ENCODE measurements at regions not wholly inside any gene's neighbourhood (a gene's known extent, or its start where the extent isn't known, plus 50 kb on each side); places are given as distances from the start of the nearest gene placed in this dataset.

- DNase-seq (no peak), ATAC-seq (no peak)
- CTCF ChIA-PET = no interaction called here
- TF ChIP-seq CTCF (IDR thresholded peaks at IDR 0.05) = no peak
- no peak overlapping the region for H3K27ac Mint-ChIP-seq
- no peaks in the 10 kb centered on the region for H3K36me3 Mint-ChIP-seq (ENCODE audit: low read depth)
- no peaks in the 10 kb centered on the region for H3K4me1 Mint-ChIP-seq (ENCODE audit: low read depth)
- H3K27me3 Mint-ChIP-seq = no peaks in the 10 kb centered on the region
- H3K9me3 Mint-ChIP-seq = no peaks in the 10 kb centered on the region
- intact Hi-C loops (cut with micrococcal nuclease) = no loop called here
- H3K4me3 Mint-ChIP-seq = no peak overlapping the region
- POLR2A ChIA-PET = interaction anchor here (0.9 kb wide), 1 partner anchor 80 kb away, joined by 3 read pairs; no protein-coding TSS in a partner anchor
Measured at GRCh38 chr18:27606741-27607140, 421.6 kb upstream of the CHST9 start.

GRCh38 chr18:27605107-27605834, 420.2 kb upstream of the CHST9 start:
- no peaks in the 10 kb centered on the region for H3K4me1 Mint-ChIP-seq (ENCODE audit: low read depth)
- H3K27me3 Mint-ChIP-seq = no peaks in the 10 kb centered on the region
- H3K4me3 Mint-ChIP-seq = no peak overlapping the region
- ChIA-PET CTCF (interaction anchor here (0.8 to 1.5 kb wide), 6 partner anchors 10 to 584 kb away, joined by 3 to 5 read pairs (median 3); no protein-coding TSS in a partner anchor), POLR2A (interaction anchor here (0.6 kb wide), 1 partner anchor 9 kb away, joined by 3 read pairs; no protein-coding TSS in a partner anchor)
- TF ChIP-seq CTCF (IDR thresholded peaks at IDR 0.05) = peak; percentile 61
- no peaks in the 10 kb centered on the region for H3K36me3 Mint-ChIP-seq (ENCODE audit: low read depth)
- peak; percentile 38 for DNase-seq
- no peaks in the 10 kb centered on the region for H3K9me3 Mint-ChIP-seq
- intact Hi-C loops (cut with micrococcal nuclease) = no loop called here
- no peak overlapping the region for H3K27ac Mint-ChIP-seq
- peak; percentile 47 for ATAC-seq

- no peaks in the 10 kb centered on the region for H3K4me1 Mint-ChIP-seq (ENCODE audit: low read depth)
- H3K27me3 Mint-ChIP-seq = no peaks in the 10 kb centered on the region
- TF ChIP-seq CTCF (IDR thresholded peaks at IDR 0.05) = no peak
- ChIA-PET CTCF (interaction anchor here (0.8 to 1.5 kb wide), 5 partner anchors 11 to 585 kb away, joined by 3 to 5 read pairs (median 3); no protein-coding TSS in a partner anchor), POLR2A (interaction anchor here (0.6 kb wide), 1 partner anchor 8 kb away, joined by 3 read pairs; no protein-coding TSS in a partner anchor)
- no peak for DNase-seq
- H3K9me3 Mint-ChIP-seq = no peaks in the 10 kb centered on the region
- no peak overlapping the region for H3K4me3 Mint-ChIP-seq
- no peak for ATAC-seq
- intact Hi-C loops (cut with micrococcal nuclease) = no loop called here
- H3K36me3 Mint-ChIP-seq (ENCODE audit: low read depth) = no peaks in the 10 kb centered on the region
- no peak overlapping the region for H3K27ac Mint-ChIP-seq
Measured at GRCh38 chr18:27604583-27604982, 419.5 kb upstream of the CHST9 start.

GRCh38 chr18:27602092-27602491, 417.0 kb upstream of the CHST9 start:
- CTCF ChIA-PET = no interaction called here
- ATAC-seq (no peak), DNase-seq (no peak)
- TF ChIP-seq CTCF (IDR thresholded peaks at IDR 0.05) = no peak
- intact Hi-C loops (cut with micrococcal nuclease) = no loop called here
- no peaks in the 10 kb centered on the region for H3K4me1 Mint-ChIP-seq (ENCODE audit: low read depth)
- H3K27me3 Mint-ChIP-seq = no peaks in the 10 kb centered on the region
- POLR2A ChIA-PET = no interaction called here
- no peak overlapping the region for H3K4me3 Mint-ChIP-seq
- H3K9me3 Mint-ChIP-seq = no peaks in the 10 kb centered on the region
- H3K36me3 Mint-ChIP-seq (ENCODE audit: low read depth) = no peaks in the 10 kb centered on the region
- no peak overlapping the region for H3K27ac Mint-ChIP-seq

GRCh38 chr18:27600245-27600644, 415.1 kb upstream of the CHST9 start:
- TF ChIP-seq CTCF (IDR thresholded peaks at IDR 0.05) = no peak
- no peaks in the 10 kb centered on the region for H3K4me1 Mint-ChIP-seq (ENCODE audit: low read depth)
- no peaks in the 10 kb centered on the region for H3K27me3 Mint-ChIP-seq
- DNase-seq (no peak), ATAC-seq (no peak)
- H3K27ac Mint-ChIP-seq = no peak overlapping the region
- H3K9me3 Mint-ChIP-seq = no peaks in the 10 kb centered on the region
- no peak overlapping the region for H3K4me3 Mint-ChIP-seq
- intact Hi-C loops (cut with micrococcal nuclease) = no loop called here
- CTCF ChIA-PET = interaction anchor here (0.9 to 1.2 kb wide), 2 partner anchors 9 to 14 kb away, joined by 3 to 4 read pairs; no protein-coding TSS in a partner anchor
- POLR2A ChIA-PET = no interaction called here
- H3K36me3 Mint-ChIP-seq (ENCODE audit: low read depth) = no peaks in the 10 kb centered on the region

All from activated CD8-positive, alpha-beta T cell treated with anti-CD3 and anti-CD28 coated beads for 36 hours (primary cell).